GM12801 (cell line): ENCODE measurements at regions not wholly inside any gene's neighbourhood (a gene's known extent, or its start where the extent isn't known, plus 50 kb on each side); places are given as distances from the start of the nearest gene placed in this dataset.

Source experiments
- TF ChIP-seq, protein P1 (sequence below): IDR thresholded peaks from one replicate; pipeline ENCODE4 v1.5.1; 2011; ENCODE audit warnings: control low read depth; ENCODE audit not compliant: insufficient read length; ENCODE audit errors: extremely low read depth

GRCh38 chr4:83809581-83809980 lies 273.7 kb downstream of the GPAT3 start:
- TF ChIP-seq, protein P1, sequence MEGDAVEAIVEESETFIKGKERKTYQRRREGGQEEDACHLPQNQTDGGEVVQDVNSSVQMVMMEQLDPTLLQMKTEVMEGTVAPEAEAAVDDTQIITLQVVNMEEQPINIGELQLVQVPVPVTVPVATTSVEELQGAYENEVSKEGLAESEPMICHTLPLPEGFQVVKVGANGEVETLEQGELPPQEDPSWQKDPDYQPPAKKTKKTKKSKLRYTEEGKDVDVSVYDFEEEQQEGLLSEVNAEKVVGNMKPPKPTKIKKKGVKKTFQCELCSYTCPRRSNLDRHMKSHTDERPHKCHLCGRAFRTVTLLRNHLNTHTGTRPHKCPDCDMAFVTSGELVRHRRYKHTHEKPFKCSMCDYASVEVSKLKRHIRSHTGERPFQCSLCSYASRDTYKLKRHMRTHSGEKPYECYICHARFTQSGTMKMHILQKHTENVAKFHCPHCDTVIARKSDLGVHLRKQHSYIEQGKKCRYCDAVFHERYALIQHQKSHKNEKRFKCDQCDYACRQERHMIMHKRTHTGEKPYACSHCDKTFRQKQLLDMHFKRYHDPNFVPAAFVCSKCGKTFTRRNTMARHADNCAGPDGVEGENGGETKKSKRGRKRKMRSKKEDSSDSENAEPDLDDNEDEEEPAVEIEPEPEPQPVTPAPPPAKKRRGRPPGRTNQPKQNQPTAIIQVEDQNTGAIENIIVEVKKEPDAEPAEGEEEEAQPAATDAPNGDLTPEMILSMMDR: no peak

DNA sequence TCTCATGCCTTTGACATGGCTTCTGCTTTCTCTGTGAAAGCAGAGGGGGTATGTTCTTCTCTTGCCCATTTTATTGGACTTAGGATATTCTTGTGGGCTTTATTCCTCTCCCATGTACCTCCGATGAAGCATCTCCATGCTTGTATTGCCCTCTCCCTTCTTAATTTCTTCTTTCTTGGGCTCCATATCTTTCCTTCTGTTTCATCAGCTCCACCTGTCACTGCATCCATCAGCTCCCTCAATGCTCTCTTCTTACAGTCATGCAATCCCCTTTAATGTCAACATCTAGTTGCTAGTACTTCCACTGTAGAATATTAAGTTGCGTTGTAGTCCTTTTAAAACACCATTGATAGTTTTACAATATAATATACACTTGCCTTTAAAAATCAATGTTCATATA lies 257.6 kb downstream of the GPAT3 start:
- TF ChIP-seq, protein P1: no peak

GRCh38 chr4:83785891-83786290 lies 250.0 kb downstream of the GPAT3 start:
- TF ChIP-seq, protein P1: no peak

DNA sequence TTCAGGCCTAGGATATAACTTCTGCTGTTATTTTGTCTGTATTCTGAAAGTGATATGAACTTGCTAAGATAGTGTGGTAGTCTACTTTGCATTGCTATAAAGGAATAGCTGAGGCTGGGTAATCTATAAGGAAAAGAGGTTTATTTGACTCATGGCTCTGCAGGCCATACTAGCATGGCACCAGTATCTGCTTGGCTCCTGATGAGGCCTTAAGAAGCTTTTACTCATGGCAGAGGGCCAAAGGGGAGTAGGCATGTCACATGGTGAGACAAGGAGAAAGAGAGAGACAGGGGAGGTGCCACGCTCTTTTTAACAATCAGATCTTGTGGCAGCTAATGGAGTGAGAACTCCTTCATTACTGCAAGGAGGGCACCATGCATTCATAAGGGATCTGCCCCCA lies 247.3 kb downstream of the GPAT3 start:
- TF ChIP-seq, protein P1: no peak

GRCh38 chr4:83782591-83782990 lies 246.7 kb downstream of the GPAT3 start:
- TF ChIP-seq, protein P1: no peak

- TF ChIP-seq, protein P1: no peak
These were observed 245.5 kb downstream of the GPAT3 start for GRCh38 chr4:83781434-83781833.

- TF ChIP-seq, protein P1: no peak
These were observed 244.3 kb downstream of the GPAT3 start for GRCh38 chr4:83780053-83780733.
